Breast epithelium (tissue), 4 donors: ENCODE measurements at regions not wholly inside any gene's neighbourhood (a gene's known extent, or its start where the extent isn't known, plus 50 kb on each side); places are given as distances from the start of the nearest gene placed in this dataset.

Experiments used
- DNase-seq, 2 donors: peaks; one replicate each; pipeline ENCODE4 v3.0.0-alpha.2; 2019; ENCODE audit warnings: low spot score in 2 of 2
- H3K27ac ChIP-seq, 2 donors: fragments of 200-600 bp; sonication (generic) in 1 of 2; one replicate each; pipeline ENCODE4 v1.5.1; 2016 to 2019; ENCODE audit warnings: mild to moderate bottlenecking in 1 of 2
- H3K27me3 ChIP-seq, 2 donors: fragments of 200-600 bp; sonication (generic) in 1 of 2; one replicate each; pipeline versions ENCODE4 v1.5.1 to v1.6.0; 2017 to 2019; ENCODE audit warnings: control low read depth in 1 of 2, mild to moderate bottlenecking in 1 of 2
- H3K36me3 ChIP-seq: fragments of 200-600 bp; one replicate; pipeline ENCODE4 v1.5.1; 2019
- H3K4me1 ChIP-seq, 2 donors: fragments of 200-600 bp; sonication (generic); one replicate each; pipeline ENCODE4 v1.5.1; 2016 to 2019; ENCODE audit warnings: control low read depth in 1 of 2
- H3K4me3 ChIP-seq, 3 donors: fragments of 200-600 bp; sonication (generic); 1 replicate in 2 of 3; 2 replicates in 1 of 3; pipeline ENCODE4 v1.5.1; 2016 to 2019; ENCODE audit warnings: mild to moderate bottlenecking in 3 of 3, moderate library complexity in 2 of 3
- H3K9me3 ChIP-seq, 2 donors: fragments of 200-600 bp; sonication (generic) in 1 of 2; one replicate each; pipeline ENCODE4 v1.5.1; 2016 to 2019; ENCODE audit warnings: control low read depth in 1 of 2
- POLR2A ChIP-seq: fragments of 450-650 bp; IDR thresholded peaks from one replicate; pipeline ENCODE4 v1.6.1; 2016; ENCODE audit warnings: antibody characterized with exemption, mild to moderate bottlenecking, moderate library complexity
- POLR2AphosphoS5 ChIP-seq, 3 donors: sonication (generic); formaldehyde crosslinking; IDR thresholded peaks; one replicate each; pipeline ENCODE4 v1.6.1; 2017; ENCODE audit warnings: antibody characterized with exemption in 3 of 3
- intact Hi-C: fragments of 100-400 bp; cut with DNase I; formaldehyde crosslinking; loops from one replicate; pipeline ENCODE4 v1.15.1; 2023; ENCODE audit warnings: low total_unique reads
- TF ChIP-seq, protein P1 (sequence below), 3 donors: fragments of 450-650 bp; IDR thresholded peaks; one replicate each; pipeline ENCODE4 v1.5.1; 2016 to 2017; ENCODE audit warnings: antibody characterized with exemption in 3 of 3, mild to moderate bottlenecking in 3 of 3, moderate library complexity in 3 of 3

DNA sequence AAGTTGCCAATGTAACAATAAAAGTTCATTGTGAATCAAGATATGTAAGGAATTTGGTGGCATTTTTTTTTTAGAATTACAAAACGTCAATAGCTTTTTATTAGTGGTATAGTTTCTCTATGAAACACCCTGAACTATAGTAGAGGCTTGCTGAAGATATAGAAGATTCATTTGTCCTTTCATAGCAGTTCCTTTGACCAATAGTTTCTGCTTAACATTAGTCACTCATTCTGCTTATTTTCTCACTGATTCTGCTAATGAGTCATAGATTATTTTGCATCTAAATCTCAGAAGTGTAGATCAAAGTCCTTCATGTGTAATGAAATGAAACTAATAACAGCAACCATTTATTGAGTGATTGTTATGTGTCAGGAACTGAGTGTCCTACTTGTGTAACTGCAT is 205.0 kb upstream of the TET2 start:
- no peaks in the 10 kb centered on the region for H3K27me3 ChIP-seq
- no peak overlapping the region for H3K4me3 ChIP-seq
- no peaks in the 10 kb centered on the region for H3K36me3 ChIP-seq
- TF ChIP-seq POLR2A (no peak), POLR2AphosphoS5 (IDR thresholded peaks at IDR 0.05) (no peak)
- TF ChIP-seq, protein P1, sequence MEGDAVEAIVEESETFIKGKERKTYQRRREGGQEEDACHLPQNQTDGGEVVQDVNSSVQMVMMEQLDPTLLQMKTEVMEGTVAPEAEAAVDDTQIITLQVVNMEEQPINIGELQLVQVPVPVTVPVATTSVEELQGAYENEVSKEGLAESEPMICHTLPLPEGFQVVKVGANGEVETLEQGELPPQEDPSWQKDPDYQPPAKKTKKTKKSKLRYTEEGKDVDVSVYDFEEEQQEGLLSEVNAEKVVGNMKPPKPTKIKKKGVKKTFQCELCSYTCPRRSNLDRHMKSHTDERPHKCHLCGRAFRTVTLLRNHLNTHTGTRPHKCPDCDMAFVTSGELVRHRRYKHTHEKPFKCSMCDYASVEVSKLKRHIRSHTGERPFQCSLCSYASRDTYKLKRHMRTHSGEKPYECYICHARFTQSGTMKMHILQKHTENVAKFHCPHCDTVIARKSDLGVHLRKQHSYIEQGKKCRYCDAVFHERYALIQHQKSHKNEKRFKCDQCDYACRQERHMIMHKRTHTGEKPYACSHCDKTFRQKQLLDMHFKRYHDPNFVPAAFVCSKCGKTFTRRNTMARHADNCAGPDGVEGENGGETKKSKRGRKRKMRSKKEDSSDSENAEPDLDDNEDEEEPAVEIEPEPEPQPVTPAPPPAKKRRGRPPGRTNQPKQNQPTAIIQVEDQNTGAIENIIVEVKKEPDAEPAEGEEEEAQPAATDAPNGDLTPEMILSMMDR (IDR thresholded peaks at IDR 0.05), result no peak
- no peak for DNase-seq
- no peaks in the 10 kb centered on the region for H3K9me3 ChIP-seq
- intact Hi-C loops, result no loop called here
- H3K4me1 ChIP-seq, result no peaks in the 10 kb centered on the region
- H3K27ac ChIP-seq, result no peak overlapping the region

DNA sequence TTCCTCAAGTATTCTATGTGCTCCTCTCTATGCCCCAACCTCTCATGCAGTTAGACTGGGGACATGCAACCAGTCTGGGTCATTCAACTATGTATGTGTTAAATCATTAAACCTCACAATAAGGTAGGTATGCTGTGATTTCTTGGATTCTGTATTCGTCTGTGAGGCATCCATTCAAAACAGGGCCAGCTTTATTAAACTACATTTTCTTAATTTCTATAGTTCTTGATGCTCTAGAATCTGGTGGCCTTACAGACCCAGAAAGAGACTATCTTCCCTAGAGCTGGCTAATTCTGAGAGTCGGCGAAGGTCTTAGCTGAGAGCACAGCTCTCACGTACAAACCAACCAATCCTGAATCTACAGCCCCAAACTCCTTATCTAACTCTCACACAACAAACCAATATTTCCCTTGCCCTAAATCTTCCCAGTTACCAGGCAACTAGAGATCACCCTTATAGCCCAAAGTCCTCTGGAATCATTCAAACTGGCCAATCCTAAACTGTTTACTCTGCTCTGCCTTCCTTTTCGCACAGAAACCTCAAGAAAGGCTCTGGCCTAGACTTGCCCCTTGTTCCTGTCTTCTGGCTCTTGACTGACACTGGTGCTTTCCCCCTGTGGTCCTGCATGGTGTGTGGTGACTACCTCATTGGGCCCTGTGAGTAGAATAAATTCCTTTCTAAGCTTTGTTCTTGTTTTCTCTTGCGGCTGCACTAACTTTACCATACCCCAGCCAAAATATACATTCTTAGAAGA is 203.5 kb upstream of the TET2 start:
- DNase-seq, result no peak
- intact Hi-C loops, result no loop called here
- Histone ChIP-seq H3K9me3 (no peaks in the 10 kb centered on the region), H3K4me3 (no peak overlapping the region), H3K27ac (no peak overlapping the region), H3K4me1 (no peaks in the 10 kb centered on the region), H3K36me3 (no peaks in the 10 kb centered on the region), H3K27me3 (no peaks in the 10 kb centered on the region)
- TF ChIP-seq, protein P1 (IDR thresholded peaks at IDR 0.05), result no peak

DNA sequence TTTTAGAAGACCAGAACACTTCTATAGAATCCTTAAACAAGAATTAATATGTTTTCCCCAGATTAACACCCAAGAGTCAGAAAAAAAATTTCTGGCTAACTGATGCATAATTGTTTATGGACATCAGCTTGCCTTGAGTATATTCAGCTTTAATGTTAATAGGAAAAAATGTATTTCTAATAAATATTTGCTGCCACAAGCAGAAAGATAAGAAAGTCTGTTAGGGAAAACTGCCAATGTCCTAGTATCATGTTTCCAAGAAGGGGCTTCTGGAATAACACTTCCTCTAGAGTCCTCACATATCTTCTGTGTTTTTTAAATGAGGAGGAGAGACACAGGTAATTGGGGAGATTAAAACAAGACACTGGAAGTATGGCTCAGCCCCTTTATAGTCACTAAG is 202.1 kb upstream of the TET2 start:
- intact Hi-C loops, result no loop called here
- TF ChIP-seq, protein P1 (IDR thresholded peaks at IDR 0.05), result no peak
- no peak for TF ChIP-seq POLR2AphosphoS5 (IDR thresholded peaks at IDR 0.05)
- TF ChIP-seq POLR2A, result no peak
- Histone ChIP-seq H3K4me1 (no peaks in the 10 kb centered on the region), H3K4me3 (no peak overlapping the region), H3K27me3 (no peaks in the 10 kb centered on the region), H3K36me3 (no peaks in the 10 kb centered on the region), H3K9me3 (no peaks in the 10 kb centered on the region), H3K27ac (no peak overlapping the region)
- no peak for DNase-seq

DNA sequence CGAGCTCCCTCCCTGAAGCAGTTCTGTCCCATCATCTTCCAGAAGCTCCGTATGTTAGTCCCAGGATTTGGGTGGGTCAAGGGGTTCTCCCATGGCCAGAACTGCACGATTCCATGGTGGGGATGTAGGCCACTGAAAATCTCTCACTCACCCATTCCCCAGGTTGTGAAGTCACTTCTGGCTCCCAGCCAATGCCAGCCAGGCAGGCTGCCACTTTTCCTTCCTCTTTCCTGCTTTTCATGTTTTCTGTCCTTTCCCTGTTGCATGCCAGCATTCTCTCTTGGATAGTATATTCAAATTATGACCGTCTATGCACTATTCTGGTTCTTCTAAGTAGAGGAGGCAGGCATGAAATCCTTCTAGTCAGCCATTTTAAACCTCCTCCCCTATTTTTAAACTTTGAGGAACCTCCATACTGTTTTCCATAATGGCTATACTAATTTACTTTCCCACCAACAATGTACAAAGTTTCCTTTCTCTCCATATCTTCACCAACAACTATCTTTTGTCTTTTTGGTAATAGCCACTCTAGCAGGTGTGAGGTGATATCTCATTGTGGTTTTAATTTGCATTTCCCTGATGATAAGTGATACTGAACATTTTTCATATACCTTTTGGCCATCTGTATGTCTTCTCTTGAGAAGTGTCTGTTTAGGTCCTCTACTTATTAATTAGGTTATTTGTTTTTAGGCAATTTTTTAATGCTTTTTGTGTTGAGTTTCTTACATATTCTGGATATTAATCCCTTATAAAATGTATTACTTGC is 182.1 kb upstream of the TET2 start:
- no peaks in the 10 kb centered on the region for H3K36me3 ChIP-seq
- no peaks in the 10 kb centered on the region for H3K4me1 ChIP-seq
- H3K4me3 ChIP-seq, result no peak overlapping the region
- intact Hi-C loops, result no loop called here
- no peak for TF ChIP-seq POLR2A
- TF ChIP-seq, protein P1 (IDR thresholded peaks at IDR 0.05), result no peak
- no peak for TF ChIP-seq POLR2AphosphoS5 (IDR thresholded peaks at IDR 0.05)
- H3K9me3 ChIP-seq, result peaks cover 0 to 5% of the 10 kb centered on the region in 2 donors
- no peak overlapping the region for H3K27ac ChIP-seq
- no peaks in the 10 kb centered on the region for H3K27me3 ChIP-seq
- no peak for DNase-seq

DNA sequence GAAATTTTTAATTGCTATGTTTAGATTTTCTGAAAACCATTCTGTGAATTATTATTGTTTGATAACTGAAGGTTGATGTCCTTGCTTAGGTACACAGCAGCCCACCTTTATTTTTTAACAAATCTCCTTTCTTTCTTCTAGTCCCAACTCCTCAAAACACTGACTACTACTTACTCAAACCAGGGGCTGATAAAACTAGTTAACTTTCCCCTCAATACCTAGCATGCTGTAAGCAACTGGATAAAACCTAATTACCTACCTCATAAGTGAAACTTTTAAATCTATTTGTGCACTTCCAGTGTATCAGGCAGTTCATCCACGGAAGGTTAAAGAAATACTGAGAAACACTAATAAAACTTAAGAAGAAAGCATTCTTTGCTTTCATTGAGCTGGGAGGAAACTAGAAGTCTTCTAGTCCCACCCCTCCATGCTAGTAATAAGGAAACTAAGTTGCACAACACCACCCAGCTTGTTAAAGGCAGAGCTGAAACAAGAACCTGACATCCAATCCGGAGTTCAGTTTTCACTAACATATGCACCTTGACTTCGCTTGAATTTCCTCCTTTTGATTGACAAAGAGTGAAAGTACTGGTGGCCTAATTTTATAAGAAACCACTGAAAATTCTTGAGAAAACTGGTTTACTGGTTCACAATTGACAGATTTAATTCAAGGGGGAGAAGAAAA is 180.2 kb upstream of the TET2 start:
- H3K4me1 ChIP-seq, result peaks cover 0 to 4% of the 10 kb centered on the region in 2 donors
- TF ChIP-seq POLR2AphosphoS5 (IDR thresholded peaks at IDR 0.05), result no peak
- no peak for TF ChIP-seq POLR2A
- TF ChIP-seq, protein P1 (IDR thresholded peaks at IDR 0.05), result no peak
- H3K4me3 ChIP-seq, result peak overlapping the region in 2 of 3 donors; percentile 14 to 18
- no peaks in the 10 kb centered on the region for H3K36me3 ChIP-seq
- DNase-seq, result no peak
- peak overlapping the region; percentile 71 to 79 for H3K27ac ChIP-seq
- peaks cover 0 to 2% of the 10 kb centered on the region in 2 donors for H3K9me3 ChIP-seq
- intact Hi-C loops, result no loop called here
- no peaks in the 10 kb centered on the region for H3K27me3 ChIP-seq
